ENCODE measurements at regions not wholly inside any gene's neighbourhood (a gene's known extent, or its start where the extent isn't known, plus 50 kb on each side); places are given as distances from the start of the nearest gene placed in this dataset.
"Not testable (repeated sequence)": the region's sequence is repeated elsewhere in the genome, so short reads cannot be mapped to it uniquely, and the experiment has no call there.

DNA sequence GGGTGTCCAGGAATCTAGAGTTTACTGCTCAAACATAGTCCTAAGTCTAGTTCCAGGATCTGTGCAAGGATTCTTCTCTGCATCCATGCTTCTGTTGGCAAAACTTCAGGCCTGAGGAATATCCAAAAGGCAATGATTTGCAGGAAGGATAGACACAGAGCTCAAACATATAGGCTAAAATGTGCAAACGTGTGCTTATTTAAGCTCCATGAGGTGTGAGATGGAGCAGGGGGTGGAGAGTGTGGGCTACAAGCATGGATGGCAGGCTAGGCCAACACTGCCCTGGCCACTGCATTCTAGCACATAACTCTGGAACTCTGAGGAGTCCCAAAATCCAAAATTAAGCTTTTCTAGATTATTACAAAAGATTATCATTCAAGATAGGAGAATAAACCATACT, 301.1 kb downstream of the PAX3 start:
- no peak for DNase-seq (ENCODE audit: low read depth)

DNA sequence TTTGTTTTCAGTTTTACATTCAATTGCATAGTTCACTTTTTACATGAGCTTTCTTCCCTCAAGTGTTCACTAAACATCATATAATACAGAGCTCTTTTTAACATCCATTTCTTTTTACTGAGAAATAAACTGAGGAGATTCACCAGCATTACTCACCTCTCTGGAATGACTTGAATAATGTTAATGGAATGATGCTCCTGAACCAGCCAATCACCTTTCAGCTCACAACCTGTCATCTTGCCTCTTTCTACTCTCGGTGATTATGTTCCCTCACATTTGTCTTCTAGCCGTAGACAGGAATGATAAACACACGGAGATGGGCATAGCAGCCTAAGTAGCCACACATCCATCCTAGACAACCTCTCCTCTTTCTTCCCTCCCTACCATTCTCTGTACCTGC, 301.7 kb downstream of the PAX3 start:
- peak; percentile 3 for DNase-seq (ENCODE audit: low read depth)

DNA sequence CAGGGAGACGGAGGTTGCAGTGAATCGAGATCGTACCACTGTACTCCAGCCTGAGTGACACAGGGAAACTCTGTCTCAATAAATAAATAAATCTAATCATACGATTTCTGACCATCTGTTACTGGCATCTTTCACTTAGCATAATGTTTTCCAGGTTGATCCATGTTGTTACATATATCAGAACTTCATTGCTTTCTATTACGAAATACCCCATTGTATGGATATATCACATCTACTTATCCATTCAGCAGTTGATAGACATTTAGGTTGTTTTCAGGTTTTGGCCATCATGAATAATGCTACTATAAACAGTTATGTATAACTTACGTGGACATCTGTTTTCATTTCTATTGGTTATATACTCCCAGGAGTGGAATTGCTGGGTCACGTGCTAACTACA, 303.9 kb downstream of the PAX3 start:
- no peak for DNase-seq (ENCODE audit: low read depth)

DNA sequence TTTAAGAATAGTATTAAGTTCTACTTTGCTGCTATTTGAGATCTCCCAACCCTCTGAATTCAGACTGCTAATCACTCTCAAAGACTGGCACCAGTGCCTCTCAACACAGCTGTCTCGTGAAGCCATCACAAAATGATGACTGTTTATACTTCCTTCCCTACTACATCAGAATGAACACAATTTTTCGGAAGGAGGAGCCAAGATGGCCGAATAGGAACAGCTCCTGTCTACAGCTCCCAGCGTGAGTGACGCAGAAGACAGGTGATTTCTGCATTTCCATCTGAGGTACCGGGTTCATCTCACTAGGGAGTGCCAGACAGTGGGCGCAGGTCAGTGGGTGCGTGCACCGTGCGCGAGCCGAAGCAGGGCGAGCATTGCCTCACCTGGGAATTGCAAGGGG, 314.4 kb downstream of the PAX3 start:
- DNase-seq (ENCODE audit: low read depth) = not testable (repeated sequence)

DNA sequence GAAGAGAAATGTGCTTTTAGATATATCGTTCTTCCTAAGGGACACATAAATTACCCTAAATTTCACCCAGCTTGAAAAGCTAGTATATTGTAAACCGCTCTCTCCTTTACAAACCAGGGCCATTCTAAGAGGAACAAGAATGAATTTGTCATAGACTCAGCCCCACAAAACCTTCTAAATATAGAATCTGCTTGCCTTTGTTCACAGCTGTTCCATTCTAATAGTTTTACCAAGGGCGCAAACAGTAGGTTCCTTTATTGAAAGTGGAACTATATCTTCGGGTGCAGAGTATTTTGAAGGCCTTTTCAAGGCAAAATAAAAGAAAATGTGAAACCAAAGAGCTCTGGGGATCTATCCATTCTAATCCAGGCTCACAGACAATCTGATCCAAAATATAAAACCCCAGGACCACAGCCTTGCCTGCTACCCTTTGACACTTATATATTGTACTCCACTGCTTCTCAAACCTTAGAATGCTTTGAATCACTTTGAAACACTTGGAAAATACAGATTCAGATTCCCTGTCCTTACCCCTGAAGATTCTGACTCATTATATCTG, 316.8 kb downstream of the PAX3 start:
- DNase-seq (ENCODE audit: low read depth) = no peak

DNA sequence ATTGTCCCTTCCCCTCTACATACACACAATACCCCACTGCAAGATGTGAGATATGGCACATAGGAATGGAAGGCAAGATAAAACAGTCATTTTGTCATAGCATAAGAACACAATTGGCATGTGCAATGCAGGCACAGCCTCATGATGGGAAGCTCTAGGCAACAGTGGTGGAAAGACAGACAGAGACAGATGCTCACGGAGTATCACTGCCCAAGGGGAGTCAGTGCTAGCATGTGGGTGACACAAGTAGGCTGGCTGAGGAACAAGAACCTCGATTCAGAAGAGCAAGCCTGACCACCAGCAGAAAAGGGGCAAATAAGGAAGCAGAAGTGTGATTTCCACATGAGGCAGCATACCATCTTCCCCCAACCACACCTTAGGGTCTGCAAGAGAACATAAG, 323.6 kb downstream of the PAX3 start:
- no peak for DNase-seq (ENCODE audit: low read depth)

DNA sequence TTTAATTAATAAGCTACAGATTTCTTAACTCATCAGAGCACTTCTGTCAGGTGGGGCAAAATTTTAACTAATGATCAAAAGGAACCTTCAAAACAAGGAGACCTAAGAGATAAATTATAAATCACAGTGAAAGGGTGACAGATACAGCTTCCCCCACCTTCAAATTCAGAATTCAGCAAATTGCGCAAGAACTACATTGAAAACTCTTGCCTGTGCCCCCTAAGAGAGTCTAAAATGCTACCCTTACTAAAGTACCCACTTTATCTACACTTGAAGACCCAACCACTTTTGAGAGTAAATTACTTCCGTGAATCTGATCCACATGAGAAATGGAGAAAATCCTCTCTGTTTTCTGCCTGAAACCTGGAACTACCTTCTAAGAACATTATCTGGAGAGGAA, 324.9 kb downstream of the PAX3 start:
- no peak for DNase-seq (ENCODE audit: low read depth)

DNA sequence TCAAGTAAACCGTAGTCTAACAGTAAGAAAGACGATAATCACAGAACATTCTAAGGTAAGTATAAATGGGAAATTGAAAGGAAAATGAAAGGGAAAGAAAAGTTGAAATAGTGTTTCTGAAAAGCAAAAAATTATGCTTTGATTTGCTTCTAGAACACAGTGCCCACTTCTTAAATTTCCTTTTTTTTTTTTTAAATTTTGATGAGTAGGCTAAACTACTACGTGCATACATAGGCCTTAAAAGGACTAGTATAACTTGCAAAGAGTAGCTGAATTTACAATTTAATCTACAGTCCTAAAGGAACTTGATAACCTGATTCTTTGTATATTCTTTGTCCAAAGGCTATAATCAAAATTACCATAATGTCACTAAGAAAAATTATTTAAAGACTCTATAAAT, 325.3 kb downstream of the PAX3 start:
- no peak for DNase-seq (ENCODE audit: low read depth)

DNA sequence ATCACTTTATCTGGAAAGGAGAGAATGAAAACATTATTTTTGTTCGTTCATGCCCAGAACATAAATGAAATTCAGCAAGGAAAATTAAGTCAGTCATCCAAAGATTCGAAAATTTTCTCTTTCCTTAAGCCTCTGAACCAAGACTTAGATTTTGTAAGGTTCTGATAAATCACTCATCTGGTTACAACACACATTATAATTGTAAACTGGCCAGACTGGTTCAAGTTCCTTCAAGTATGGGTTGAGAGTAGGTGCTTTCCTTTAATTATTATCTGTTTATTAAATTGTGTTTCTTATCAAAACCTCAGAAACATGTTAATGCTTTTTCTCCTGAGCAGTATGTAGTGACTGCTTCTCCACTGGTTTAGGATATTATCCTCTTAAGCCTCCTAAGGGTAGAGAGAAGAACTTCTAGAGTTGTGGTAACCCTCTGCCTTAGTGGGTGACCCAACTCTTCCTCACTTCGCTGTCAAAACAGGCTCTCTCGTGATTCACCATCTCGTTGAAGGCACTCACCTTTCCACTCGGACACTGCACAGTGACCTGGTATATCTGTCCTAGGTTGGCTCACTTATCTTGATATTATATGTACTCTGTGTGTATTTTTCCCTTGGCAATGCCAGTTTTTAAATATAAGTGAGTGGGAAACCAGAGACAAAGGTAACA, 325.9 kb downstream of the PAX3 start:
- DNase-seq (ENCODE audit: low read depth) = no peak

DNA sequence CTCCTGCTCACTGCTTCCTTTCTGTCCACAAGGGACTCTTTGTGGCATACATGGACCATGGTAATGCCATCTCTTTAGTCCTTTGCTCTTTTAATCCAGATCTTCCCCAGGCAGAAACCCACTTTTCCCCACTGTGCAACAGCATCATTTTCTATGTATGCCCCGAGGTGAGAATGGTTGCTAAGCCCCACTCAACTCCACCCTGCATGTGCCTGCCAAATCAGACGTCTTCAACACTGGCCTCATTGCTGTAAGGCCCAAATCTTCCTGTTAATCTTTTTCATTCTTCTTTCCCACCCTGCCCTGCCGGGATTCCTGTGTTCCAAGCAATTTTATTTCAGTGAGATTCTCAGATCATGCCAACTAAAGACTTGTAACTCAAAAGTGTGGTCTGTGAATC, 328.4 kb downstream of the PAX3 start:
- DNase-seq (ENCODE audit: low read depth) = no peak

DNA sequence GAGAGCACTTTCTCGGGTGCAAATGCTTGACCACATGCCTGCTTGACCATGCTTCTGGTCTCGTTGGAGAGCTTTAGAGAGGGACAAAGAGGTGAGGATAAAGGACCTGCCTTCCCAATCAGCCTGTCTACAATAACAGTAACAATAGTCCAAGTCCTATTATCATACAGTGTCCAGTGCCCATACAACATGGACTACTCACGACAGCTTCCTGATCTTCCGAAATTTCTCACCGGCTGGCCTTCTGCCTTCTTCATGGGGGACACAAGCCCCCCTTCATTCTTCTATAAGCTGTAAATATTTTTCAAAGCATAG, 329.0 kb downstream of the PAX3 start:
- no peak for DNase-seq (ENCODE audit: low read depth)

DNA sequence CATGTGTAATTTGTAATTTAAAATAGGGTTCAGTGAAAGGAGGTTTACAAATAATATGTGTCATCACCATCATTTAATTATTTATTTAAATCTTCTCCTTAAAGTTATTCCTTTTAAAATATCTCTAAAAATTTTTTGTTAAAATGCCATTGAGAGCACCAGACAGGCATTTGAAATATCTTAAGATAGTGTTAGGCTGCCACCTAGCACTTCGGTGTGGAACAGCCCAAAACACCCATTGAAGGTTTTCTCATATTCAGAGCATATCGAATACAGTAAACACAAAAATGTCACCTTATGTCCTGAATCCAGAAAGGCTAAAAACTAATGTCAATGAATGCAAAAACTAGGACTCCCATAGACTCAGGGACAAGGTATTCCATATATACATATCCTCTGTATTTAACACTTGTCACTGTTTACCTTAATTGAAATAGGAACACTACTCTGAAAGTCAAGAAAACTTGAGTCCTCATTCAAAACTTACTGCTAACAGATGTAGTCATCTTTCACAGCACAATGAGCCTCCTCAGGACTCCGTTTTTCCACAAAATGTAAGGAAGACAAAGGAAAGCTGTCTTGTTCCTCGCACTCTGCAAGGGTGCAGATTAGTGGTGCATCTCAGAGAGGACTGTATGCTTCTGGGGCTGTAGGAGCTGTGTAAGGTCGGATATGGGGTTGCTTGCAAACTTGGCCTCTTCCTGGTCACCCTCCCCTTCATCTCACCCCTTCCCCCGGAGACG, 329.5 kb downstream of the PAX3 start:
- DNase-seq (ENCODE audit: low read depth) = peak; percentile 22

DNA sequence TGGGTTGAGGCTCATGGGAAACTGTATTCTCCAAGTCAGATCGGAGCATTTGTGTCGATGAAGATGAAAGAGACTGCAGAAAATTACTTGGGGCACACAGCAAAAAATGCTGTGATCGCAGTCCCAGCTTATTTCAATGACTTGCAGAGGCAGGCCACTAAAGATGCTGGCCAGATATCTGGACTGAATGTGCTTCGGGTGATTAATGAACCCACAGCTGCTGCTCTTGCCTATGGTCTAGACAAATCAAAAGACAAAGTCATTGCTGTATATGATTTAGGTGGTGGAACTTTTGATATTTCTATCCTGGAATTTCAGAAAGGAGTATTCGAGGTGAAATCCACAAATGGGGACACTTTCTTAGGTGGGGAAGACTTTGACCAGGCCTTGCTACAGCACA, 336.6 kb downstream of the PAX3 start:
- no peak for DNase-seq (ENCODE audit: low read depth)

DNA sequence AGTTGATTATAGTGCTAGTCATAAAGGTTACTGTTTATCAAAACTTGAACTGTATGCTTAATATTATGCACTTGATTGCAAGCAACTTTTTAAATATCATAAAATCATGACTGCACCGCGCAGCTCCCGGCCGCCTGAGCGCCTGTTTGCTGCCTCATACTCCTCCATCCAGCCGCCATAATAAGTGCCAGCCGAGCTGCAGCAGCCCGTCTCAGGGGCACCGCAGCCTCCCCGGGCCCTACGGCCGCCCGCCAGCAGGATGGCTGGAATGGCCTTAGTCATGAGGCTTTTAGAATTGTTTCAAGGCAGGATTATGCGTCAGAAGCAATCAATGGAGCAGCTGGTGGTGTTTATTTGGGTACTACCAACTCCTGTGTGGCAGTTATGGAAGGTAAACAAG, 337.2 kb downstream of the PAX3 start:
- DNase-seq (ENCODE audit: low read depth) = no peak

DNA sequence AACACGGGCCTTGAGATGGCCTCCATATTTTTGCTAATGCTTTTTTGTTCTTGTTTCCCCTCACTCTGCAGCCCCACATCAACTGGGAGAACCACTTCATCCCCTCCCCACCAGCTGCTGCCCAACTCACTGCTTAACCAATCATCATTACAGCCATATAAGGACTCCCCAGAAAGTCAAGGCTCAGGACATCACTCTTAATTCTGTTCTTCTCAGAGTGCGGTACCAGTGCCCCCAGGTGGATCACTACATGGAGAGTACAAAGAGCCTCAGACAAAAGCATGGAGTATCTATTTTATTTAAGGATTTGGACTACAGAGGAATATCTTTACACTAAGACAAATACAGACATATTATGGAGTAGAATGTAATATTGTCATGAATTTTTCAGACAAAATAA, 340.6 kb downstream of the PAX3 start:
- no peak for DNase-seq (ENCODE audit: low read depth)

DNA sequence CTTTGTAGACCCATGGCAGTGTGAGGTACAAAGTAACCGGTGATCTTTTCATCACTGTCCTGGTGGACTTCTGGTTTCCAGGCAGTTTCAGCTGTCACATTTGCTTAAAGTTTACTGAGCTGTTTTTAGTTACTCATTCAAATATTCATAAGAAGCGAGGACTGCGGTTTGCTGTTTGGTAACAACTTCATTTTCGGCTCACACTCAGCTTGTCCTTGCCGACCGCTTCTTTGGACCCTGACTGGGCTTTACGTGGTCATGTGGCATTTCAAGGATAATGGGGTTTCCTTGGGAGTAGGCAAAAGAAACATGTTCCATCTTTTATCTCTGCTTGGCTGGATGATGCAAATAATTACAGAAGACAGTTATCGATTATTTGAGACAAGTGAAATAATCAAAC, 350.7 kb downstream of the PAX3 start:
- DNase-seq (ENCODE audit: low read depth) = no peak

DNA sequence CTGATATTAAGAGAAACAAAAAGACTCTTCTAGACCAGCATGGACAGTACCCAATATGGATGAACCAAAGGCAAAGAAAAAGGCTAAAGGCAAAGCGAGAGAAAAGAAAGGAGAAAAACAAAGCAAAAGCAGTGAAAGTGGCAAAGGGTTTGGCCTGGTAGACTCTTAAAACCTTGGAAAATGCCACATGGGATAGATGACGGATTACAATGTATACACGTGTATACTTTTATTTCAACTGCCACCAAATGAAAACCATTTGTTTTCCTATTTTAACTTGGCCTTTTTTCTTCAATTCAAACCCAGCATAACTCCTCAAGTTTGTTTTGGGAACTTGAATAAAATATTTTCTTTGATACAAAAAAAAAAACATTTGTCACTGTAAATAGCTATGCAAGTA, 354.3 kb downstream of the PAX3 start:
- not testable (repeated sequence) for DNase-seq (ENCODE audit: low read depth)

DNA sequence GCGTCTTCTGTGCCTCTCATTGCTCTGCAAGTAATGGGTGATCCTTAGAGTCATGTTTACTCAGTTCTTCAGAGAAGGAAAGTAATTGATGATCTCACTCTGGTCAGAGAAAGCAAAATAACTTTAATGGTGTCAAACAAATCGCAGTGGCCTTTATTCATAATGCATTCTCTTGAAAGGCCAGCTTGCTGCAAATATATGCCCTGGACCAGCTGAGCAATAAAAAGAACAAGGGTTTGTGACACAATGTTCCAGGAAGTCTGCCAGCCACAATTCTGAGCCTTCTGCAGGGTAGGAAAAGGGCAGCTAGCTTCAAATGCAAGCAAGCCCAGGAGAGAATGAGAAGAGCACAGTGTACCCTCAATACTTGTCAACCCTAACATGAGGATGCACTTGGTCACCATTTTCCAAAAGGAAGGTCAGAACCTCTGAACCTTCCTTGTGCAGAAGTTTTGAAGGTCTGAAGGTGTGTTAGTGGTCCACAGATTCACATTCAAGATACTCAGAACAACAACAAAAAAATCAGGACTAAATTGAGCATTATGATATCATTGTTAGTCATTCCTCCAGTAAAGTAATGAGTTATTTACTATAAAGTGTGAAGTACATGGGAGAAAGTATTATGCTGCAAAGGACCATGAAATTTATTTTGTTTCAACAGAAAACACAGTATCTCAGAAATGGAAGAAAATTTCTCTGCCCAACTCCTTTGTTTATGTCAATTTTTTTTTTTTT, 355.6 kb downstream of the PAX3 start:
- DNase-seq (ENCODE audit: low read depth) = peak; percentile 48

DNA sequence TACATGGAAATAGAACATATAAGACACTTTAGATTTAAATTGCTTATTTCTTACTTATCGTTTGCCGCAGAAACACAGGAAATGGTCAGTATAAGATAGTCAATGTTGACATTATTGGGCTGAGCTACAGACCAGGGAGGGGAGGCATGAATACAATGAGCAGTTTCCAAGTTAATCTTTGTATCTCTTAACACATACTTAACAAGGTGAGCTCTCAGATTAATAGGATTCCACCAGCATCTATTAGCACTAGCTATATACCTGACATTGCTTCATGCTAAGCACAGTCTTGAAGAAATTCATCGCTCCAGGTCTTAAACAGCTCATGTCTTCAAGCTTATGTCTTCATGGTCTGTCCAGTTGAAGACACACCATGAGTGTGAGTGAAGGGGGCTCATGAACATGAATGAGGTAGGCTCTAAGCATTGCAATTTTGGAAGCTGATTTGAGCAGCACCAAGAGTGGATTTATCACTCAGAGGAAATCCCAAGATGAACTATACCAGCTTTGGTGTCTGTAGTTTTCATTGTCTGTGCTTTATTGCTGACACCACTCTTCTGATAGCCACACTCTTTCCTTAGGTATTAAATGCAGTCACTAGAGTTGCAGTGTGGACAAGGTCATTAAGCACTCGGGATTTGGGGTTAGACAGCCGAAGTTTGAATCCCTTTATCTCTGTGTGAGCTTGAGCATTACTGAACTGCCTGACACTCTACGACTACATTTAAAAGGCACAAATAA, 359.3 kb upstream of the EPHA4 start:
- DNase-seq (ENCODE audit: low read depth) = no peak

DNA sequence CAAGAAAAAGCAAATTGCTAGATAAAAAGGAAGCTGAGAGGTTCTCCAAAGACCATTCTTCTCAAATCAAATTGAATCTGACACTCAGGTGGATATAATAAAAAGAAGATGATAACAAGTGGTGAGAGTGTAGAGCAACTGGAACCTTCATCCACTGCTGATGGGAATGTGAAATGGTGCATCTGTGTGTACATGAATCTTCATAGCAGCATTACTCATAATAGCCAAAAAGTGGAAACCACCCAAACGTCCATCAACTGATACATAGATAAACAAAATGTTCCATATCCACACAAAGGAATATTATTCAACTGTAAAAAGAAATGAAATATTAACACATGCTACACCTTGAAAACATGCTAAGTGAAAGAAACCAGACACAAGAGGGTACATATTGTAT, 357.2 kb upstream of the EPHA4 start:
- no peak for DNase-seq (ENCODE audit: low read depth)

DNA sequence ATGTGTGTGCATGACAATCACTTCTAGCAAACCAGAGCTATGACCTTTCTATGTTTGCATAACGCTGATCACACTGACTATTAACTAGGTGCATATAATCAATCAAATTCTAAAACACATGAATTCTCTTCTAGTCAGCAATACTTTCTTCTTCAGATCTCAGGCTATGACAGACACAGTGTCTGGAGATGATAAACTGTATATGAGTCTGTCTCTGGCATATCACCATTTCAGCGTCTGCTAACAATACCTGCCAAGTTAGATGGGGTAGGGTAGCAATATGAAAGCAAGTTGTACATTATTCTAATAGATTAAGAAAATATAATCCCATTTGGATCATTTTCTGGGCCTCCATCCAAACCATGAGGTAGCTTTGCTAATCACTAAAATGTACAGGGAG, 354.2 kb upstream of the EPHA4 start:
- no peak for DNase-seq (ENCODE audit: low read depth)

DNA sequence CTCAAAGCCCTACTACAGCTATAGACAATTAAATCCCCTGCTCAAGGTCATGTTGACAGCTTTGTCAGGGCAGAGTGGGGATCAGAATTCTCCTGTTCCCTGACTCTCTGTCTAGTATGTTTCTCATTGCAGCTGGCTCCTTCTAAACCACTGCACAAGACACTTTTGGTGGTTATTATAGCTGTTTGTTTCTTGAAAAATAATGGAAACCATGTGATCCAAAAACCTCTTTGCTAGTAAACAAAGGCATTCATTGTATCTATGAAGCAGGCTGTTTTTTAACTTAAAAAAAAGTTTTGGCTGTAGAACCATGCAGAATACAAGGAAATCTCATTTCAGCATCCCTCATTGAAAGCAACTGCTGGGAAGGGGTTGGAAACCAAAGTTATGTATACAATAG, 352.5 kb upstream of the EPHA4 start:
- no peak for DNase-seq (ENCODE audit: low read depth)

DNA sequence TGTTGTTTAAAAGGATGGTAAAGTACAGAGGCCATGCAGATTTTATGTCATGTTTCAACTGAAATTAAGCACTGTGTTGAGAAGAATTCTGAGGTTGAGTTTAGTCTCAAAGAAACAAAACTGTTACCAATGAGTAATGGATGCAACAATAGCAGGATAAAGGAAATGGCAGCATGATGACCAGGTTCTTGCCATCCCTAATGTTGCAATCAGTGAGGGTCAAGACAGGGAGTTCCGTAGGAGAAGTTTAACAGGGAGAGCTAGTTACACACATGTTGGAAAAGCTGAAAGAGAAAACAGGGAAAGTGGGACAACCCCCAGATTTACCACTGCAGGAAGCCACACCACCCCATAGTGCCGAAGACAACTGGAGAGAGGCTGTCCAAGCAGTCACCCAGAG, 343.8 kb upstream of the EPHA4 start:
- DNase-seq (ENCODE audit: low read depth) = no peak

Data from fibroblast of the conjunctiva (primary cell).